DND-41 (cell line): ENCODE measurements at regions not wholly inside any gene's neighbourhood (a gene's known extent, or its start where the extent isn't known, plus 50 kb on each side); places are given as distances from the start of the nearest gene placed in this dataset.
"Not testable (repeated sequence)": the region's sequence is repeated elsewhere in the genome, so short reads cannot be mapped to it uniquely, and the experiment has no call there.

Experiments used
- EZH2 ChIP-seq: IDR thresholded peaks from 3 replicates; pipeline ENCODE4 v1.6.1; 2012; ENCODE audit warnings: borderline replicate concordance, low read depth, mild to moderate bottlenecking, moderate library complexity, low read length, inconsistent platforms; ENCODE audit not compliant: severe bottlenecking
- TF ChIP-seq, protein P1 (sequence below): IDR thresholded peaks from 2 replicates; pipeline ENCODE4 v1.5.1; 2012; ENCODE audit warnings: borderline replicate concordance, low read length, moderate library complexity, mild to moderate bottlenecking; ENCODE audit not compliant: poor library complexity, severe bottlenecking; ENCODE audit errors: extremely low read depth

DNA sequence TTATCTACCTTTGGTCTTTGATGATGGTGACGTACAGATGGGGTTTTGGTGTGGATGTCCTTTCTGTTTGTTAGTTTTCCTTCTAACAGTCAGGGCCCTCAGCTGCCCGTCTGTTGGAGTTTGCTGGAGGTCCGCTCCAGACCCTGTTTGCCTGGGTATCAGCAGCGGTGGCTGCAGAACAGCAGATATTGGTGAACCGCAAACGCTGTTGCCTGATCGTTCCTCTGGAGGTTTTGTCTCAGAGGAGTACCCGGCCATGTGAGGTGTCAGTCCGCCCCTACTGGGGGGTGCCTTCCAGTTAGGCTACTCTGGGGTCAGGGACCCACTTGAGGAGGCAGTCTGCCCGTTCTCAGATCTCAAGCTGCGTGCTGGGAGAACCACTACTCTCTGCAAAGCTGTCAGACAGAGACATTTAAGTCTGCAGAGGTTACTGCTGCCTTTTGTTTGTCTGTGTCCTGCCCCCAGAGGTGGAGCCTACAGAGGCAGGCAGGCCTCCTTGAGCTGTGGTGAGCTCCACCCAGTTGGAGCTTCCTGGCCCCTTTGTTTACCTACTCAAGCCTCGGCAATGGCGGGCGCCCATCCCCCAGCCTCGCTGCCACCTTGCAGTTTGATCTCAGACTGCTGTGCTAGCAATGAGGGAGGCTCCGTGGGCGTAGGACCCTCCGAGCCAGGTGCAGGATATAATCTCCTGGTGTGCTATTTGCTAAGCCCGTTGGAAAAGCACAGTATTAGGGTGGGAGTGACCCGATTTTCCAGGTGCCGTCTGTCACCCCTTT, 68.5 kb upstream of the ECI2 start:
- TF ChIP-seq, protein P1, sequence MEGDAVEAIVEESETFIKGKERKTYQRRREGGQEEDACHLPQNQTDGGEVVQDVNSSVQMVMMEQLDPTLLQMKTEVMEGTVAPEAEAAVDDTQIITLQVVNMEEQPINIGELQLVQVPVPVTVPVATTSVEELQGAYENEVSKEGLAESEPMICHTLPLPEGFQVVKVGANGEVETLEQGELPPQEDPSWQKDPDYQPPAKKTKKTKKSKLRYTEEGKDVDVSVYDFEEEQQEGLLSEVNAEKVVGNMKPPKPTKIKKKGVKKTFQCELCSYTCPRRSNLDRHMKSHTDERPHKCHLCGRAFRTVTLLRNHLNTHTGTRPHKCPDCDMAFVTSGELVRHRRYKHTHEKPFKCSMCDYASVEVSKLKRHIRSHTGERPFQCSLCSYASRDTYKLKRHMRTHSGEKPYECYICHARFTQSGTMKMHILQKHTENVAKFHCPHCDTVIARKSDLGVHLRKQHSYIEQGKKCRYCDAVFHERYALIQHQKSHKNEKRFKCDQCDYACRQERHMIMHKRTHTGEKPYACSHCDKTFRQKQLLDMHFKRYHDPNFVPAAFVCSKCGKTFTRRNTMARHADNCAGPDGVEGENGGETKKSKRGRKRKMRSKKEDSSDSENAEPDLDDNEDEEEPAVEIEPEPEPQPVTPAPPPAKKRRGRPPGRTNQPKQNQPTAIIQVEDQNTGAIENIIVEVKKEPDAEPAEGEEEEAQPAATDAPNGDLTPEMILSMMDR, result not testable (repeated sequence)
- TF ChIP-seq EZH2, result not testable (repeated sequence)
